GM19397 (cell line): ENCODE measurements at regions not wholly inside any gene's neighbourhood (a gene's known extent, or its start where the extent isn't known, plus 50 kb on each side); places are given as distances from the start of the nearest gene placed in this dataset.
"Not testable (repeated sequence)": the region's sequence is repeated elsewhere in the genome, so short reads cannot be mapped to it uniquely, and the experiment has no call there.

Experiments
- ATAC-seq: cut with Tn5 transposase; IDR thresholded peaks from one replicate; pipeline ENCODE4 v1.9.1; 2021; ENCODE audit warnings: mild to moderate bottlenecking, moderate library complexity; ENCODE audit not compliant: unreplicated experiment

DNA sequence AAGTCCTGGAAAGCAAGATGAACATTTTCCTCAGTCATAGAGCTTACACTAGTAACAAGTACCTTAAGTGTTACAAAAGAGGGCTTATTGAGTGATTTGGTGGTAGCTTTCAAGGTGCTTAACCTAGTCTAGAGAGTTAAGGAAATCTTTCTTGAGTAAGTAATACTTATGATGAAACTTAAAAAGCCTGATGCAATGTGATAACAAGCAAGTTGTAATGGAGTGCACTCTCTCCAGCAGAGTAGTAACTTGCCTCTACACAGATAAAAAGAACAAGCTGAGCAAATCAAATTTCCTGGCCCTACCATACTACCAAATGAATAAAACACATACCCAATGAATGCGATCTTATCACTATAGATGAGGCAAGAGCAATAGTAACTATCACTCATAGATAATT, 639.9 kb upstream of the FBXO33 start:
- no peak for ATAC-seq

DNA sequence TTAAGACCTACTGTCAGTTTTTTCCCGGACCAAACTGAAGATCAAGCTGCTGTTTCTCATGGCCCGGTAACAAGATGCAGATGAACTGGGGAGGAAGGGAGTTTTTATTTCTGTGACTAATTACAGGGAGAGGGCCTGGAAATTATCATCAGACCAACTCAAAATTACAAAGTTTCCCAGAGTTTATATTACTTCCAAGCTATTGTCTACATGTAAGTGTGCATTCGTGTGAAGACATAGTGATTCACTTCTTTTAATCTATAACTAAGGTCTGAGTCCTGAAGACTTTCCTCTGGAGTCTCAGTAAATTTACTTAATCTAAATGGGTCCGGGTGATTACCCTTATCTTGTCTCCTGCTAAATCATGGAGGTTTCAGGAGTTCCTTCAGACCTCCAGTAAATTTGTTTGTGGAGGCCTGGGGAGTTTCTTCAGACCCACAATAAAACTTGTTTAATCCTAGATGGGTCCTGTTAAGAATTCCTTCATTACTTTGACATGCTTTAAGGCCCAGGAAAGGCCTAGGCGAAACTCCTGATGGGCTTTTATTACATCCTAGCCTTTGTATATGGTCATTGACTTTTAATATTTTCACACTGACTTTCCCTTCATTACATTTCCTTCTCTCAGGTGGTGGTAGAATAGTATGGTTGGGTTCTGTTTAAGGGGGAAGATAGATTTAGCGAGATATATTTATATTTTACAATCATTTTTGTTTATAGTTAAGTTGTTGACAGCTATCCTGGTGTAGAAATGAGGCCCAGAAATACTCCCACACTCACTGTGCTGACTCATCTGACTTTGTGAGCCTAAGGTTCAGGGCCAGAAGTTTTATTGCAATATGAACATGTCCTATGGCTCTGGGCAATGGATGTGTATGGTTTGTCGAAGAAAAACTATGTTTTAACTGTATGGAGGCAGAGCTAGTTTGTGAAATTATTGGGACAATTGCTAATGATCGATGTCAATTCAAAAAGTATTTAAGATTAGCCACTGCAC, 627.0 kb upstream of the FBXO33 start:
- no peak for ATAC-seq

DNA sequence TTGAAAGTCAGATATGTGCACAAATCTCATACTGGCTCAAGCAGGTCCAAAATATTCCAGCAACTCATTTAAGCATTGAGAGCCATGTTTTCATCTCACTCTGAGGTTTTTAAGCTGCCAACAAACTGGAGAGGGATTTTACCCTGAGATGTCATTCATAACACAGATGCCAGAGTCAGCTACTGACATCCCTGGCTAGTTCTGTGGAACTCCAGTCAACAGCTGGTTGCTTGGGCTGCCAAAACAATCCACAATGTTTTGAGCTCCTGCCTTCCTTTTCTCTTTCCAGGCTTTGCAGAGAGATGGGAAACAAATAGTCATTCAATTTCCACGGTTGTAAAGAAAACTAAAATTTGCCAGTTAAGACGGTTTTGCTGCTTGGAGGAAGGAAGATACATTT, 621.2 kb upstream of the FBXO33 start:
- no peak for ATAC-seq

DNA sequence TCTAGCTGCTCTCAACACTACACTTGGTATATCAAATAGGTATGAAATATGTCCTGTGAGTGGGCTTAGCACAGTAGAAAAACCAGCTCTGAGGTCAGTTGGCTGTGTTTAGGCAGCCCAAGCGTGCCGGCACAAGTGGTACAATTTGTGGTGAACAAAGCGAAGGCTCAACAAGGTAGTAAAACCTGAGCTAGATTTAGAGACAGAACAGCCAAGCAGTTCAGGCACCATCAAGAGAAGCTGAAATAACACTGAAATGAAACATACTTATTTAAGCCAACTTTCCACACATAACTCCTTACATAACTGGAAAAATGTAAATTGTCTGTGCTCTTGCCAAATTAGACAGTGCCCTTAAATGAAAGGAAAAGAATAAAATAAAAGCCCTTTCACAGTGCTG, 596.8 kb upstream of the FBXO33 start:
- ATAC-seq, result no peak

DNA sequence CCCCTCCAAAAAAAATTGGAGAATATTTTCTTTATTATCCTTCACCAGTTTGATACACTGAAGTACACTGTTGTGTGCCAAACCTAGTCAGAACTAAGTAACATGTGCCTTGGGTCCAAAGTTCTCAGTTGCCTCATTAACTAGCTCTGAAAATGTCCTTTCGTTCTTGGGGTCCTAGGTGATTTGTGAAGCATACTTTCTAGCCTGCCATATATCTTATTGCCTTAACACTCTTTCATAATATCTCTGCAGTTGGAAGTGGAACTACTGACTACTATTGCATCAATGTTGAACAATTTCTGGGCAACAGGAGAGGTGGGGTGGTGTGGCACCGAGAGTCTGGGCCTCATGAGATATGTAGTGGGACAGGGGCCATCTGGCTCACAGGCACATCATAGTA, 592.9 kb upstream of the FBXO33 start:
- ATAC-seq, result no peak

DNA sequence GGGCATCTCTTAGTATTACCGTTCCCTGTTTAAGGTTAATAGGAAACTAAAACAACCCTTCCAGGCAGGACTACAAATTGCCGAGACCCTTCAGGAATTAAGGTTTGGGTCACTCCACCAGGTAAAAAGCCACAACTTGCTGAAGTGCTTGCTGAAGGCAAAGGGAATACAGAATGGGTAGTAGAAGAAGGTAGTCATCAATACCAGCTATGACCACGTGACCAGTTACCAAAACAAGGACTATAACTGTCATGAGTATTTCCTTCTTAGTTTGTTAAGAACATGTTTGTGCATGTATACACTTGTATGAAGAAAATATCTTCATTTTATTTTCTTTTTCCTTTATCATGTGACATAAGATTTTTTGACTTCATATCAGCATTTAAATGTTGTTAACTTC, 578.7 kb upstream of the FBXO33 start:
- no peak for ATAC-seq

DNA sequence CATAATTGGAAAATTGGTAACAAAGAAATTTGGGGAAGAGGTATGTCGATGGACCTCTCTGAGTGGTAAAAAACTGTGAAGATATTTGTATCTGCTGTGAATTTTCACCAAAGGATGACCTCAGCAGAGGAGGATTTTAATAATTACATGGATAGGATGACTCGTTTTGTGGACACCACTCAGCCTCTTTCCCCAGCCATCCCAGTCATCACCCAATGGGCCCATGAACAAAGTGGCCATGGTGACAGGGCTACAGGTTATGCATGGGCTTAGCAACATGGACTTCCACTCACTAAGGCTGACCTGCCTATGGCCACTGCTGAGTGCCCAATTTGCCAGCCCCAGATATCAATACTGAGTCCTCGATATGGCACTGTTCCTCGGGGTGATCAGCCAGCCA, 577.5 kb upstream of the FBXO33 start:
- ATAC-seq, result no peak

DNA sequence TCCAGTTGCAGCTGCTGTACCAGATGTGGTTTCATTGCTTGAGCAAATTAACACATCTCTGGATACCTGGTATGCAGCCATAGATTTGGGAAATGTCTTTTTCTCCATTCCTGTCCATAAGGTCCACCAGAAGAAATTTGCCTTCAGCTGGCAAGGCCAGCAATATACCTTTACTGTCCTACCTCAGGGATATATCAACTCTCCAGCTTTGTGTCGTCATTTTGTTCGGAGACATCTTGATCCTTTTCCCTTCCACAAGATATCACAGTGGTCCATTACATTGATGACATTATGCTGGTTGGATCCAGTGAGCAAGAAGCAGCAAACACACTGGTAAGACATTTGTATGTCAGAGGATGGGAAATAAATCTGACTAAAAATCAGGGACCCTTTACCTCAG, 576.1 kb upstream of the FBXO33 start:
- ATAC-seq, result not testable (repeated sequence)

DNA sequence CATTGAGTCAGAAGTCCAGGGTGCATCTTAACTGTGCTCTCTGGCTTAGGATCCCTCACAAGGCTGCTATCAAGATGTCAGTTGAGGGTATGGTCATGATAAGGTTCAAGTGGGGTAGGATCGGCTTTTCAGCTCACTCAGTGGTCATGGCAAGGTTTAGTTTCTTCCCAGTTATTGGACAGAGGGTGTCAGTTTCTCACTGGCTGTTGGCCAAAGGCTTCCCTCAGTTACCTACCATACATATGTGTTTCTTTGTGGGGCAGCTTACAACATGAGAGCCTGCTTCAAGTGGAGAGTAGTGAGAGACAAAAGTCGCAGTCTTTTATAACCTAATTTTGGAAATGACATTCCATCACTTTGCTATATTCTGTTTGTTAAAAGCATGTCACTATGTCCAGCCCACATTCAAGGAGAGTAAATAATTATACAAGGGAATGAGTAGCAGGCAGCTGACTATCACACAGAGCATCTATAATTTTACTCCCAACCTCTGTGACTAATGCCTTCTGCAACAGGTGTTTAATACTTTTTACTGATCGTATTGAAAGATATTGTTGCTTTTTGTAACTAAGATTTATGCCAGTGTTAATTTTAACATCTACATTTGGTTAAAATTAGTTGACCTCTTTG, 572.8 kb upstream of the FBXO33 start:
- ATAC-seq, result no peak

DNA sequence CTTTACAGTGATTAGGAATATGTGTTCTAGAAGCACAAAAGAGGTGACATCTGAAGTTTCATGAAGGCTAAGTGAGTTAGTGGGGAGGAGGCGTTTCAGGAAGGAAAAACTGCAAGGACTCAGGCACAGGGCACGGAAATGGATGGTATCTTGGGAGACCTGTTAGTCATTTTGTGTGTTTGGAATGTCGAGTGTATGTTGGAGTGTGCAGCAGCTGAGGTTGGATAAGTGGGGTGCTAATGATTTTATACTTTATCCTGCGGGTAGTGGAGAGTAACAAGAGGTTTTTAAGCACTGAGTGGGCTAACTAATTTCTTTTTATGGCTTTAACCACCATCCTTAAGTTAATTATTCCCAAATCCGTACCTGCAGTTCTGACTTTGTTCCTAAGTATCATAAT, 571.5 kb upstream of the FBXO33 start:
- no peak for ATAC-seq

DNA sequence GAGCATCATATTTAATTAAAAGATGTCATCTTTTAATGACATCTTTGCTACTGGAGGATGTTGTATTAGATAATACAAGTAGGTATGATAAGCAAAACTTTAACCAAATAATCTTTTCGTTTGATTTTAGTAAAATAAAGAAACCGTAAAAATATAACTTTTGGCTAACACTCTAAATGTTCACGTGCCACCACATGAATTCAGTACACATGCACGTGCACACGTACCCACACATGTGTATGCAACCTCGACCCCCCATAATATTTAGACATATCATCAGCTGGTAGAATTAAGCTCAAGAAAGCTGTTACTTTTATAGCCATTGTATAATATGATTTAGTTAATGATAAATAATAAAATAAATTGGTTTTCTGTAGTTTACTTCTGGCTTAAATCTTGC, 566.6 kb upstream of the FBXO33 start:
- ATAC-seq, result no peak

DNA sequence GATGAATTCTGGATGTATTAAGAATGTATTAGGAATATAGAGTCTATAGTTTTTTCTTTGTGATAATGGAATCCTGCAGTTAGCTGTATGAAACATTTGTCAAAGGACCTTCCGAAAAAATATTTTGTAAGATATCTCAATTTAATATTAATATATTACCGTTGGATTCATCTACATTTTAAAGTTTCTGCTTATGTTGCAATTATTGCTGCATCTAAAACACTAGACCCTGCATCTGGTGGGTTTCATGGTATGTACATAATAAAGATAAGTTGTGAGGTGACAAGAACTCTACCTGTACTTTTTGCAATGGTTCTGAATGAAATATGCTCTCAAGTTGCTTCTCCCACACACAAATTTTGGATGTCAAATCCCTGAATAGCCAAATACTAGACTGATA, 565.9 kb upstream of the FBXO33 start:
- ATAC-seq, result no peak

DNA sequence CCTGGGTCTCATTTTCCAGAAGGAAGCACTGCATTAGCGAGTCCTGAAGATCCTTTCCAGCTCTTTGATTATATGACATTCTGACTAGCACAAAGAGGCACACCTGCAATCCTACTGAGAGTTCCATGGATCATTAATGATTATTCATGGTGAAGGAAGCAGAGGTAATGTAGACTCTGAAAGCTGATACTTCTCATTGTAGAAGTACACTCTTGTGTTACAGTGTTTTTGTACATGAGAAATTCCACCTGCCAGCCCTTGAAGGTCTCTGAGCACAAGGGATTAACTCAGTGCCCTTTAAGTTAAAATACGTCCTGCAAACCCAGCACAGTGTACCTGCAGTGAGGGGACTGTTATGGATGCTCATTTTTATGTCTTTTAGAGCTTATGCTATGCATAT, 558.8 kb upstream of the FBXO33 start:
- ATAC-seq, result no peak

DNA sequence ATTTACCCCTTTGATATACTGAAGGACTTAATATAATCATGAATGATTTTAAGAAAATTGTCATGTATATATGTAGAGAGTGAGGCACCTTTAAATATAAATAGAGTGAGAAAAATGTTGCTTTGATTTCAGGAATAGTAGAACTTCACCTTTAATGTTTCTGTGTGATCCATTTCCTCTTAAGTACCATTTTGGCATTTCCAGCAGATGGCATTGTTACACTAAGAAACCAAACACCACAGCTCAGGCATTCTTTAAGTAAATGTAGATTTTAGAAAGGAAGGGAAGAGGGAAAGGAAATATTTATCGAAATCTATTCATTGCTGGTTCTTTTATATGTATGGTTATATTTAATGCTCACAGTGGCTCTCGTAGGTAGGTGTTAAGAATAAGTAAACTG, 556.7 kb upstream of the FBXO33 start:
- ATAC-seq, result no peak

DNA sequence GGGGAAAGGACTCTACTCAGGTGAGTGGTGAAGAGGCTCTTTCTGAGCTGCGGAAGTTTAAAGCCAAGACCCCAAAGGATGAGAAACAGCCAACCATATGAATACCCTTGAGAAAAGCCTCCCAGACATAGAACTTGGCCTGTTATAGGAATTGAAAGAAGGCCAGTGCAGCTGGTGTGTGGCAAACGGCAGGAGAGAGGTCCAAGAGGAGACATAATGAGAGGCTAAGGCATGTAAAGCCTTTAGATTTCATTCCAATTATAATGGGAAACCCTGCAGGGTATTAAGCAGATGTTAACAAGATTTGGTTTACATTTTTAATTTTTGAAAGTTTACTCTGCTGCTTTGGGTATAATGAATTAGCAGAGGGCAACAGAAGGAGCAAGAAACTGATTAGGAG, 552.1 kb upstream of the FBXO33 start:
- no peak for ATAC-seq

DNA sequence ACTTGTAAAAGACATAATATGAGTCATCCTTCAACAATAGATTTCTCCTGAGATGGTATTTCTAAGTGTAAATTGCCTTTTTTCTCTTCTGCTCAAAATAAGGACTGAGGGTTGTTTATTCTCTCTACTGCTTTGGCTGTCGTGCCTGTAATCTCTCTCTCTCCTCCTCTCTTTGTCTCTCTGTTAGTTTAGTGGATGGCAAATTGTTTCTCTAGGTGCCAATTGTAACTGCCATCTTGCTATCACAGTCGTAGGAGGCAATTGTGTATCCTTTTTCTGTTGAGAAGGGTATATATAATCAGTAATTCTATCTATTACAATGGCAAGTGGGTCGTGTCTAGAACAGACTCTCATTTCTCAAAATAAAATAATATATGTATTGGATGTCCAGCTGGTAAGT, 545.0 kb upstream of the FBXO33 start:
- ATAC-seq, result no peak

DNA sequence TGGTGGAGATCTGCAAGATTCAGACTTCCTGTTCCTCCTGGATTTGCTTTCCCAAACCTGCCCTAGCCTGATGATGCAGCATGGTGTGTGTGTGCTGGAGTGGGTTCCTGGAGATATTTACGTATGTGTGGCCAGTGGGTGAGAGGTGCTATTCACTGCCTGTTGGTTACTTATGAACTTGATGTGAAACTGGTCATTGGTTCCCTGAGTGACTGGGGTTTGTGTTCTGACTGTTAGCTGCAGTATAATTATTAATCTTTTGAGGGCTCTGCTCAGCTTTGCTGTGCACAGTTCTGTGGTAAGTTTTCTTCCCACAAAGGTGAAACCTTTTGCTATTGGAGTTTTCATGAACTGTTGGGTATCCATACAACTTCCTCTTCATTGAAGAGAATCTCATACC, 541.8 kb upstream of the FBXO33 start:
- ATAC-seq, result peak; percentile 98

DNA sequence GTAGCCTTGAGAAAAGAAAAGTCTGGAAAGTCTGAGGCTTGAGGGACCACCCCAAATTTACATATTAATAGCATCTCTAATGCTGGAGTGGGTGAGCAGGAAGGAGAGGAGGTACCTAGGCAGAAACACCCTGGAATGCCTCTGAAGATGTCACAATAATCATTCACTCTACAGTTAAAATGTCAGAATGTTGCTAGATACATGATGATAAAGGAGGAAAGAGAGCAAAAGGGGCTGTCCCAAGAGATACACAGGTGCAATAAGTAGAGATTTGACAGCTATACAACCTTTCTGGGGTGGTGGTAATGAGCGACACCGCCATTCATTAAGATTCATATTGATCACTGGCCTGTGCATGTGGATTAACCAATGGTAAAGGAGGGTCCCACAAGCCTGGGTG, 540.5 kb upstream of the FBXO33 start:
- ATAC-seq, result no peak

DNA sequence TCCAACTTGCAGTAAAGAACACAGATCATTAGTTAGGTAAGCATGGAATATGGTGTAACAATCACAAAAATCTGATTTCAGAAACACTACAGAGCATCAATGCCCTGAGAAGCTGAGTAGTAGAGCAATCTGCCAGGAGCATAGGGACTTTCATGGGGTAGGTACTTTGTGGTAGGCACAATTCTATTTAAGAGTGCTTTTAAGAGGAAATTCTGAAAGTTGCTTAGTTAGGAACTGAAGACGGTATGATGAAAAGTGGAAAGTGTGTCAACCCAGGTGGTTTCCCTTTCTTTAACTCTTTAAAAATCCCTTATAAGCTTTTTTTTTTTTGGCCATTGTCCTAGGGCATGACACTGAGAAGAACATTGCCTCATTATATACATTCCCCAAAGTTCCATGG, 535.7 kb upstream of the FBXO33 start:
- ATAC-seq, result no peak

DNA sequence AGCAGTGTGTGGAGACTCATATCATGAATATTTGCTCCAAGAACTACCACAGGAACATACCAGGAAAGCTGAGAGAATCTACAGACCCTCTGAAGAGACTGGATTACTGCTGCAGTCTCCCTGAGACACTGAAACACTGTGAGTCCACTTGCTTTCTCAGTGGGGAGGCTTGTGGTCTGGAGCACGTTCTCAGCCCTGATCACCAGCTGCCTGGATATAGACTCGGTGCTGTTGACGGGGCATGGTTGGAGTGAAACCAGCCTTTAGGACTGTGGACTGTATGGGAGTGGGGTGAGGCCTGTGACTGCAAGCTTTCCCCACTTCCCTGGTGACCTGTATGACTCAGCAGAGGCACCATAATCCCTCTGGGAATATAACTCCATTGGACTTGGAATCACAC, 525.8 kb upstream of the FBXO33 start:
- no peak for ATAC-seq

DNA sequence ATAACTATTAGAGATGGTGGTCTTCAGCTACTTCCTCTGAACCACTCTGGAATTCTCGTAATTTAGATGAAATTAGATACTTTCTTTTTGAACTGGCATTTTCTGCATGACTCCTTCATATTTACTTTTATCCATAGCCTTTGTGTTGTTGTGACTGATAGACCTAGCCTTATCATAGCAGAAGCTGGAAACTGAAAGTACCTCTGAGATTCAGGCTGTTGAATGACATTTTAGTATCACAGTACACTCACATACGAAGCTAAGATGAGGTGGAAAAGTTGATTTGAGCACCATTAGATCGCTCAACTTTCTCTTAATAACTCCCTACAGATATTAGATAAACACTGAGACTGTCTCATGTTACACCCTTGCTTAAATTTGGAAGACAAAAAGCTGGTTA, 525.1 kb upstream of the FBXO33 start:
- no peak for ATAC-seq

DNA sequence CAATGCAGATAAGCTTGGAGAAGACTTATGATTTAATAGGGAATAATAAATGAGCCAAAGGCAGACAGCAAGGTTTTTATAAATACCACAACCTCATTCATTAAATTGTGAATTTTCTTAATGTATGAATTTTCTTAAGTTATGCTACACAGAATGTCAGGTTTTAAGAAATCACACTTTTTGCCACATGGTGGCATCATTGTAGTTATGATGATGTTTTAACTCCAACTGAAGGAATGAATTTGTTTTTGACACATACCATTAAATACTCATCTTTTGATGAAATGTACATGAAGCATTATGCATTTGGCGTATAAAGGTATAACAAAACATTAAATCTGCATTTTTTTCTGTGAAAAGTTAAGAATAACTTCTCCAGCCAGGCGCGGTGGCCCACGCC, 524.1 kb upstream of the FBXO33 start:
- ATAC-seq, result no peak
